Ishikawa (cell line): ENCODE measurements at regions not wholly inside any gene's neighbourhood (a gene's known extent, or its start where the extent isn't known, plus 50 kb on each side); places are given as distances from the start of the nearest gene placed in this dataset.

Experiments used
- CEBPB ChIP-seq: IDR thresholded peaks from 2 replicates; pipeline ENCODE4 v1.6.1; 2012
- CREB1 ChIP-seq: IDR thresholded peaks from 2 replicates; pipeline ENCODE4 v1.6.1; 2012; ENCODE audit warnings: low read depth
- EGR1 ChIP-seq: IDR thresholded peaks from 2 replicates; pipeline ENCODE4 v1.6.1; 2012
- EP300 ChIP-seq: IDR thresholded peaks from 2 replicates; pipeline ENCODE4 v1.6.1; 2012; ENCODE audit warnings: borderline replicate concordance
- FOXM1 ChIP-seq: IDR thresholded peaks from 2 replicates; pipeline ENCODE4 v1.6.1; 2012; ENCODE audit warnings: low read depth, borderline replicate concordance
- MAX ChIP-seq: IDR thresholded peaks from 2 replicates; pipeline ENCODE4 v1.6.1; 2012
- NFIC ChIP-seq: IDR thresholded peaks from 2 replicates; pipeline ENCODE4 v1.6.1; 2012
- RAD21 ChIP-seq: IDR thresholded peaks from 2 replicates; pipeline ENCODE4 v1.6.1; 2012; ENCODE audit warnings: low read depth
- REST ChIP-seq: IDR thresholded peaks from 2 replicates; pipeline ENCODE4 v1.6.1; 2012; ENCODE audit warnings: low read depth, mild to moderate bottlenecking
- TAF1 ChIP-seq: IDR thresholded peaks from 2 replicates; pipeline ENCODE4 v1.6.1; 2012; ENCODE audit warnings: low read depth, mild to moderate bottlenecking
- TCF12 ChIP-seq: IDR thresholded peaks from 2 replicates; pipeline ENCODE4 v1.6.1; 2012; ENCODE audit warnings: low read depth
- TEAD4 ChIP-seq: IDR thresholded peaks from 2 replicates; pipeline ENCODE4 v1.6.1; 2012
- USF1 ChIP-seq: IDR thresholded peaks from 2 replicates; pipeline ENCODE4 v1.6.1; 2012
- YY1 ChIP-seq: IDR thresholded peaks from 2 replicates; pipeline ENCODE4 v1.6.1; 2012; ENCODE audit warnings: low read depth
- ZBTB7A ChIP-seq: IDR thresholded peaks from 2 replicates; pipeline ENCODE4 v1.6.1; 2012; ENCODE audit warnings: low read depth

- TF ChIP-seq EGR1 (no peak), REST (no peak), NFIC (no peak), ZBTB7A (no peak), USF1 (no peak), YY1 (no peak), EP300 (no peak), RAD21 (no peak), CREB1 (no peak), TCF12 (no peak), MAX (no peak), TEAD4 (no peak), CEBPB (no peak), FOXM1 (no peak), TAF1 (no peak)
Measured at GRCh38 chr21:31554511-31555022, 104.9 kb upstream of the SOD1 start.

- TF ChIP-seq RAD21 (no peak), EGR1 (no peak), NFIC (no peak)
Measured at GRCh38 chr21:31553926-31554325, 105.6 kb upstream of the SOD1 start.

GRCh38 chr21:31553461-31553860, 106.0 kb upstream of the SOD1 start:
- TF ChIP-seq TAF1, result no peak
- no peak for TF ChIP-seq EGR1
- no peak for TF ChIP-seq YY1
- TF ChIP-seq EP300, result no peak
- TF ChIP-seq NFIC, result no peak
- no peak for TF ChIP-seq USF1
- TF ChIP-seq CEBPB, result no peak
- TF ChIP-seq MAX, result no peak
- no peak for TF ChIP-seq CREB1
- TF ChIP-seq TEAD4, result no peak
- no peak for TF ChIP-seq FOXM1

GRCh38 chr21:31552826-31553225, 106.7 kb upstream of the SOD1 start:
- TF ChIP-seq EP300, result no peak
- no peak for TF ChIP-seq NFIC
- no peak for TF ChIP-seq ZBTB7A
- no peak for TF ChIP-seq EGR1
- no peak for TF ChIP-seq TAF1
- no peak for TF ChIP-seq TEAD4
- no peak for TF ChIP-seq USF1

GRCh38 chr21:31550070-31550469, 109.4 kb upstream of the SOD1 start:
- TF ChIP-seq USF1 (no peak), TAF1 (no peak), EP300 (no peak), NFIC (no peak), YY1 (no peak), RAD21 (no peak), TEAD4 (no peak), CREB1 (no peak), EGR1 (no peak), ZBTB7A (no peak), CEBPB (no peak), MAX (no peak), TCF12 (no peak), REST (no peak)
